NCI-H146 (cell line): ENCODE measurements at regions not wholly inside any gene's neighbourhood (a gene's known extent, or its start where the extent isn't known, plus 50 kb on each side); places are given as distances from the start of the nearest gene placed in this dataset.
"Not testable (repeated sequence)": the region's sequence is repeated elsewhere in the genome, so short reads cannot be mapped to it uniquely, and the experiment has no call there.

ENCODE experiments used
- DNase-seq: peaks from one replicate; lab custom pipeline; 2025; lab: John Stamatoyannopoulos, UW

GRCh38 chr13:83121896-83122295 lies 760.4 kb downstream of the SLITRK1 start:
- no peak for DNase-seq

- DNase-seq = no peak
Measured at GRCh38 chr13:83117046-83117445, 765.2 kb downstream of the SLITRK1 start.

- not testable (repeated sequence) for DNase-seq
Measured at GRCh38 chr13:83101574-83102247, 780.6 kb downstream of the SLITRK1 start.

GRCh38 chr13:83100237-83100636 lies 782.0 kb downstream of the SLITRK1 start:
- no peak for DNase-seq

- DNase-seq = no peak
Measured at GRCh38 chr13:83088858-83089257, 793.4 kb downstream of the SLITRK1 start.

GRCh38 chr13:83086948-83087347 lies 795.3 kb downstream of the SLITRK1 start:
- DNase-seq = no peak

GRCh38 chr13:83086088-83086487 lies 796.2 kb downstream of the SLITRK1 start:
- no peak for DNase-seq

GRCh38 chr13:83085186-83085900 lies 796.9 kb downstream of the SLITRK1 start:
- DNase-seq = no peak

- no peak for DNase-seq
Measured at GRCh38 chr13:83077499-83077898, 804.8 kb downstream of the SLITRK1 start.

GRCh38 chr13:83073930-83074329 lies 808.3 kb downstream of the SLITRK1 start:
- not testable (repeated sequence) for DNase-seq

- no peak for DNase-seq
Measured at GRCh38 chr13:83065108-83065507, 817.2 kb downstream of the SLITRK1 start.

GRCh38 chr13:83057119-83057518 lies 825.2 kb downstream of the SLITRK1 start:
- no peak for DNase-seq

GRCh38 chr13:83056269-83056668 lies 826.0 kb downstream of the SLITRK1 start:
- DNase-seq = no peak

- no peak for DNase-seq
Measured at GRCh38 chr13:83048419-83048818, 833.9 kb downstream of the SLITRK1 start.

GRCh38 chr13:83024955-83025594 lies 857.2 kb downstream of the SLITRK1 start:
- DNase-seq = no peak

- no peak for DNase-seq
Measured at GRCh38 chr13:83024232-83024631, 858.0 kb downstream of the SLITRK1 start.

GRCh38 chr13:83019986-83020385 lies 862.3 kb downstream of the SLITRK1 start:
- DNase-seq = no peak

GRCh38 chr13:83009987-83010386 lies 872.3 kb downstream of the SLITRK1 start:
- no peak for DNase-seq

- DNase-seq = no peak
Measured at GRCh38 chr13:83008212-83008929, 873.9 kb downstream of the SLITRK1 start.

- DNase-seq = no peak
Measured at GRCh38 chr13:83007226-83007625, 875.0 kb downstream of the SLITRK1 start.

- no peak for DNase-seq
Measured at GRCh38 chr13:83003185-83003584, 879.1 kb downstream of the SLITRK1 start.

- no peak for DNase-seq
Measured at GRCh38 chr13:82993417-82993816, 888.9 kb downstream of the SLITRK1 start.

- DNase-seq = no peak
Measured at GRCh38 chr13:82976499-82976898, 905.8 kb downstream of the SLITRK1 start.
